ENCODE measurements at regions not wholly inside any gene's neighbourhood (a gene's known extent, or its start where the extent isn't known, plus 50 kb on each side); places are given as distances from the start of the nearest gene placed in this dataset.

DNA sequence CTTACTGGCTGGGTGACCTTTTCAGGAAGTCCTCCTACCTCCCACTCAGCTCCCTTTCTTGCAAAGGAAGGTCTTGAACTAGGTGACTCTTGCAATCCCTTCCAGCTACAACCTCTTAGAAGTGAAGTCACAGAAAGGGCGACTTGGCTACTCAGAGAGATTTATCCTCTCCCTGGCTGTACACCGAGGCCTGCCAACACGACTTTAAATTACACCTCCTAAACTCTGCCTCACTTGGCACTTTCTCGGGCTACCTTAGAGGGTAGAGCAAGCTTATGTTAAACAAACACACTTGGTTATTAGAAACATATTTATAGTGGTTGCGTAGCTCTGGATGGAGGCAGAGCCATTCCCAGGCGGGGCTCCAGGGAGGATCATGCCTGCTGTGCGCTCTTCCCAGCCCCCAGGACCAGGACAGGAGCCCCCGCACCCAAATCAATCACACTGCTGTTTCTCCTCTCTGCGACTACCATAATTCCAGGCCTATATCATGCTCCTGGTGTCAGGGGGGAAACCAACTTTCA, 358.4 kb downstream of the BUD13 start:
- peak overlapping the region; percentile 31 for H3K4me3 Mint-ChIP-seq

DNA sequence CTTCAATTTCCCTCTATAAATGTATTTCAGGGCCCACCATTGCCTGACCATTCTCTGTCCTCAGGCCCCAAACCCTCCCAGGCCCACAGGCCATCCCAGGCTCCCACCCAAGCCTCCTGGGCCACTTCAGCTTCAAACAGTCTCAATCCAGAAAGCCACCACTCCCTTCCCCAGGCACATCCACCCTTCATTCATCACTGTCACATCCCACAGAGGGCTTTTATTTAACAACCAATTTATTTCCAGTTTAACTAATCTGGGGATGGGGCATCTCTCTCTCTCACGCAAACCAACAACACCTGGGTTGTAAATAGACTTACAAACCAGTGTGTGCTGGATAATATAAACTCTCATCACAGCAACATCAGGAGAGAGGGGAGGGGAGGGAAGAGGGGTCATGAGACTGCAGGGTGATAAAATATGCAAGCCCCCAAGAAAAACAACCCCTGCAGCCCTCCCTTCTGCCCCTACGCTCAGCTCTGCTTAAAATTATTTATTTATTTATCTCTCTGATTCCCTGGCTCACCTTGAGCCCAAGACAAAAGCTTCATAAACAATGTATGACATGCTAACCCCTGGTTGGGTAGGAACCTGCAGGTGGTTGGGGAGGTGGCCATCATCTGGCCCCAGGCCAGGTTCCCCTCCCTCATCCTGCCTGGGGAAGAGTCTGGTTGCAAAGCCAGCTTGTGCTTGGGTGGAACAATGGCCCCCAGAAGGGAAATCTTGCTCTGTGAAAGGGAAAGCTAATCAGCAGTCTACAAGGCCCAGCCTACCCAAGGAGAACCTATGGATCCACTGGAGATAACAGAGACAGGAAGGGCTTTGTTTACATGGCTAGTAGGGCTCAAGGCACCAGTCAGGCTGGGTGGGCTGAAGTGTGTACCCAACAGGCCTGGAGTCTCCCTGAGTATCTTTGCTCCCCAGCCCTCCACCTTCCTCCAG, 359.2 kb downstream of the BUD13 start:
- peak overlapping the region; percentile 20 for H3K4me3 Mint-ChIP-seq
- Histone ChIP-seq H3K27me3 (no peaks in the 10 kb centered on the region), H3K36me3 (no peaks in the 10 kb centered on the region)

More for the DNA sequence above, 358.4 kb downstream of the BUD13 start:
- H2AFZ ChIP-seq (replicated peaks) = no peak overlapping the region
- H3K4me1 ChIP-seq = peaks cover 11% of the 10 kb centered on the region
- Mint-ChIP-seq H3K27me3 (ENCODE audit: insufficient read depth, low read depth) (peaks cover 7% of the 10 kb centered on the region), H3K4me1 (peaks cover 86% of the 10 kb centered on the region), H3K36me3 (peaks cover 1% of the 10 kb centered on the region), H3K27ac (peak overlapping the region; percentile 100), H3K9me3 (no peaks in the 10 kb centered on the region)
- H3K27ac ChIP-seq = no peak overlapping the region
- no peak for DNase-seq (ENCODE audit: low spot score)
- no peaks in the 10 kb centered on the region for H3K79me2 ChIP-seq (ENCODE audit: low read depth)
- no peaks in the 10 kb centered on the region for H3K36me3 ChIP-seq
- no peak overlapping the region for H3K4me3 ChIP-seq
- TF ChIP-seq EZH2phosphoT487 (IDR thresholded peaks at IDR 0.05) (no peak), EZH2 (IDR thresholded peaks at IDR 0.05) (no peak)
- TF ChIP-seq, protein P1, sequence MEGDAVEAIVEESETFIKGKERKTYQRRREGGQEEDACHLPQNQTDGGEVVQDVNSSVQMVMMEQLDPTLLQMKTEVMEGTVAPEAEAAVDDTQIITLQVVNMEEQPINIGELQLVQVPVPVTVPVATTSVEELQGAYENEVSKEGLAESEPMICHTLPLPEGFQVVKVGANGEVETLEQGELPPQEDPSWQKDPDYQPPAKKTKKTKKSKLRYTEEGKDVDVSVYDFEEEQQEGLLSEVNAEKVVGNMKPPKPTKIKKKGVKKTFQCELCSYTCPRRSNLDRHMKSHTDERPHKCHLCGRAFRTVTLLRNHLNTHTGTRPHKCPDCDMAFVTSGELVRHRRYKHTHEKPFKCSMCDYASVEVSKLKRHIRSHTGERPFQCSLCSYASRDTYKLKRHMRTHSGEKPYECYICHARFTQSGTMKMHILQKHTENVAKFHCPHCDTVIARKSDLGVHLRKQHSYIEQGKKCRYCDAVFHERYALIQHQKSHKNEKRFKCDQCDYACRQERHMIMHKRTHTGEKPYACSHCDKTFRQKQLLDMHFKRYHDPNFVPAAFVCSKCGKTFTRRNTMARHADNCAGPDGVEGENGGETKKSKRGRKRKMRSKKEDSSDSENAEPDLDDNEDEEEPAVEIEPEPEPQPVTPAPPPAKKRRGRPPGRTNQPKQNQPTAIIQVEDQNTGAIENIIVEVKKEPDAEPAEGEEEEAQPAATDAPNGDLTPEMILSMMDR (IDR thresholded peaks at IDR 0.05) = no peak
- no peaks in the 10 kb centered on the region for H3K27me3 ChIP-seq
- H3F3A ChIP-seq (ENCODE audit: low read depth) = no peaks in the 10 kb centered on the region
- no peaks in the 10 kb centered on the region for H4K20me1 ChIP-seq (ENCODE audit: low read depth)
- no peak overlapping the region for H3K9ac ChIP-seq
- H3K4me2 ChIP-seq = no peak overlapping the region
- H3K9me3 ChIP-seq (ENCODE audit: low read depth) = no peaks in the 10 kb centered on the region

DNA sequence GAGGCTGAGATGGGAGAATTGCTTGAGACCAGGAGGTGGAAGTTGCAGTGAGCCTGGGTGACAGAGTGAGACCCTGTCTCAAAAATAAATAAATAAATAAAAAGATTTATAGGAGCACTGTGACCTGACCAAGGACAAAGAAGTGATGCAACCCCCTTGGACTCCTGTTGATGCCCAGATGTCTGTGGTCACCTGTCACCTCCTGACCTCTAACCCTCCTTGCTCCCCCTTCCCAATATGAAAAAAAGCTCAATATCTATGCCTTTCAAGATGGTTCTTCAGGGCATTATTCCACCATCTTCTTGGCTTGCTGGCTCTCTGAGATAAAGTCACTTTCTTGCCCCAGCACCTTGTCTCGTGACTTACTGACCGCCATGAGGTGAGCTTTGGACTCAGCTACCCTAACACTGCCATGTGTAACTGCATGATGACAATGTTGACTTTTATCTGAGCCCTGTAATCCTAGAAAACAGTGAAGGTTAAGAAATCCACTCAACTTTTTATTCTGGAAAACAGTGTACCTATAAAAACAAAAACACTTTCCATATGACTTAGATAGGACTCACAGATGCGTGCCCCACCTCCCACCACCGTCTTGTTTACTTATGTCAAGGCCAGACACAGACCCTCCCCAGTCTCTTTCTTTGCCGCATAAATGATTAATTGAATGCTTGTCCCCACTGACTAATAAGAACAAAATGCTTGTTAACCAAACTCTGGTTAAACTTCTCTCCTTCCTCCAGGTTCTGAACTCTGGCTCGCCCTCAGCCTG, 360.5 kb downstream of the BUD13 start:
- no peak overlapping the region for H3K4me2 ChIP-seq
- no peaks in the 10 kb centered on the region for H3K9me3 ChIP-seq (ENCODE audit: low read depth)
- no peaks in the 10 kb centered on the region for H3F3A ChIP-seq (ENCODE audit: low read depth)
- Mint-ChIP-seq H3K27ac (peak overlapping the region; percentile 97), H3K27me3 (ENCODE audit: insufficient read depth, low read depth) (peaks cover 10% of the 10 kb centered on the region), H3K4me3 (no peak overlapping the region), H3K9me3 (no peaks in the 10 kb centered on the region), H3K4me1 (peaks cover 71% of the 10 kb centered on the region), H3K36me3 (no peaks in the 10 kb centered on the region)
- H3K4me3 ChIP-seq = no peak overlapping the region
- no peaks in the 10 kb centered on the region for H3K27me3 ChIP-seq
- no peaks in the 10 kb centered on the region for H3K79me2 ChIP-seq (ENCODE audit: low read depth)
- no peak for DNase-seq (ENCODE audit: low spot score)
- no peak overlapping the region for H3K27ac ChIP-seq
- no peaks in the 10 kb centered on the region for H3K36me3 ChIP-seq
- H3K4me1 ChIP-seq = peaks cover 11% of the 10 kb centered on the region
- no peak overlapping the region for H3K9ac ChIP-seq
- no peak for TF ChIP-seq EZH2phosphoT487 (IDR thresholded peaks at IDR 0.05)
- TF ChIP-seq EZH2 (IDR thresholded peaks at IDR 0.05) = no peak
- TF ChIP-seq, protein P1 (IDR thresholded peaks at IDR 0.05) = no peak
- H2AFZ ChIP-seq (replicated peaks) = no peak overlapping the region
- H4K20me1 ChIP-seq (ENCODE audit: low read depth) = no peaks in the 10 kb centered on the region

More for the DNA sequence above, 359.2 kb downstream of the BUD13 start:
- peaks cover 79% of the 10 kb centered on the region for H3K4me1 Mint-ChIP-seq
- H3K27ac Mint-ChIP-seq = peak overlapping the region; percentile 100
- peak; percentile 13 for DNase-seq (ENCODE audit: low spot score)
- H3K79me2 ChIP-seq (ENCODE audit: low read depth) = no peaks in the 10 kb centered on the region
- H3K36me3 Mint-ChIP-seq = no peaks in the 10 kb centered on the region
- H2AFZ ChIP-seq (replicated peaks) = no peak overlapping the region
- H3K4me2 ChIP-seq = no peak overlapping the region
- H3K9me3 ChIP-seq (ENCODE audit: low read depth) = no peaks in the 10 kb centered on the region
- peaks cover 11% of the 10 kb centered on the region for H3K4me1 ChIP-seq
- no peak overlapping the region for H3K27ac ChIP-seq
- H3F3A ChIP-seq (ENCODE audit: low read depth) = no peaks in the 10 kb centered on the region
- H3K9ac ChIP-seq = no peak overlapping the region
- H3K27me3 Mint-ChIP-seq (ENCODE audit: insufficient read depth, low read depth) = peaks cover 9% of the 10 kb centered on the region
- no peaks in the 10 kb centered on the region for H3K9me3 Mint-ChIP-seq
- TF ChIP-seq, protein P1 (IDR thresholded peaks at IDR 0.05) = no peak
- TF ChIP-seq EZH2phosphoT487 (IDR thresholded peaks at IDR 0.05) = no peak
- no peak for TF ChIP-seq EZH2 (IDR thresholded peaks at IDR 0.05)
- no peak overlapping the region for H3K4me3 ChIP-seq
- H4K20me1 ChIP-seq (ENCODE audit: low read depth) = no peaks in the 10 kb centered on the region
